RPMI7951 (cell line): ENCODE measurements at regions not wholly inside any gene's neighbourhood (a gene's known extent, or its start where the extent isn't known, plus 50 kb on each side); places are given as distances from the start of the nearest gene placed in this dataset.

Source experiments
- DNase-seq: peaks from one replicate; pipeline ENCODE4 v3.0.0-alpha.2; 2012; ENCODE audit warnings: low read depth

- DNase-seq: no peak
Measured at GRCh38 chr12:13503094-13503835, 306.7 kb downstream of the EMP1 start.

GRCh38 chr12:13499008-13499407 lies 302.5 kb downstream of the EMP1 start:
- no peak for DNase-seq

- DNase-seq: no peak
Measured at GRCh38 chr12:13496111-13496510, 299.6 kb downstream of the EMP1 start.

GRCh38 chr12:13489246-13489645 lies 292.7 kb downstream of the EMP1 start:
- no peak for DNase-seq

GRCh38 chr12:13487326-13487725 lies 290.8 kb downstream of the EMP1 start:
- DNase-seq: no peak

- DNase-seq: no peak
Measured at GRCh38 chr12:13486794-13487193, 290.3 kb downstream of the EMP1 start.

- no peak for DNase-seq
Measured at GRCh38 chr12:13478650-13479181, 282.2 kb downstream of the EMP1 start.

- DNase-seq: no peak
Measured at GRCh38 chr12:13474381-13474780, 277.9 kb downstream of the EMP1 start.

GRCh38 chr12:13472690-13473089 lies 276.2 kb downstream of the EMP1 start:
- peak; percentile 45 for DNase-seq

- no peak for DNase-seq
Measured at GRCh38 chr12:13471471-13471870, 274.9 kb downstream of the EMP1 start.

- peak; percentile 26 for DNase-seq
Measured at GRCh38 chr12:13465635-13466034, 269.1 kb downstream of the EMP1 start.

GRCh38 chr12:13463189-13463588 lies 266.7 kb downstream of the EMP1 start:
- no peak for DNase-seq

- no peak for DNase-seq
Measured at GRCh38 chr12:13462450-13462849, 265.9 kb downstream of the EMP1 start.

- DNase-seq: no peak
Measured at GRCh38 chr12:13455778-13456144, 259.2 kb downstream of the EMP1 start.

- DNase-seq: no peak
Measured at GRCh38 chr12:13454991-13455777, 258.7 kb downstream of the EMP1 start.

- no peak for DNase-seq
Measured at GRCh38 chr12:13452955-13453570, 256.5 kb downstream of the EMP1 start.

GRCh38 chr12:13451776-13452175 lies 255.2 kb downstream of the EMP1 start:
- no peak for DNase-seq

GRCh38 chr12:13450231-13451080 lies 253.9 kb downstream of the EMP1 start:
- DNase-seq: no peak

- DNase-seq: no peak
Measured at GRCh38 chr12:13444076-13444475, 247.6 kb downstream of the EMP1 start.

- no peak for DNase-seq
Measured at GRCh38 chr12:13443498-13443897, 247.0 kb downstream of the EMP1 start.

- DNase-seq: no peak
Measured at GRCh38 chr12:13443028-13443427, 246.5 kb downstream of the EMP1 start.

GRCh38 chr12:13442457-13442856 lies 245.9 kb downstream of the EMP1 start:
- DNase-seq: no peak
